Thoracic aorta (tissue), 2 donors: ENCODE measurements at regions not wholly inside any gene's neighbourhood (a gene's known extent, or its start where the extent isn't known, plus 50 kb on each side); places are given as distances from the start of the nearest gene placed in this dataset.

Experiments
- ATAC-seq: fragments of 150-250 bp; one replicate; pipeline ENCODE4 v1.8.0; 2017; ENCODE audit warnings: low read depth; ENCODE audit not compliant: insufficient number of reproducible peaks, low FRiP score
- DNase-seq: peaks from one replicate; pipeline ENCODE4 v3.0.0-alpha.2; 2020; ENCODE audit warnings: low spot score
- H3K27ac ChIP-seq, 2 donors: fragments of 200-600 bp; sonication (generic); 1 replicate in 1 of 2; 2 replicates in 1 of 2; pipeline ENCODE4 v1.5.1; 2016; ENCODE audit warnings: mild to moderate bottlenecking in 2 of 2, moderate library complexity in 2 of 2
- H3K27me3 ChIP-seq: fragments of 200-600 bp; sonication (generic); replicated peaks from 2 replicates; pipeline ENCODE4 v1.6.0; 2016; ENCODE audit warnings: mild to moderate bottlenecking; ENCODE audit not compliant: insufficient read depth
- H3K36me3 ChIP-seq: fragments of 200-600 bp; sonication (generic); one replicate; pipeline ENCODE4 v1.5.1; 2016
- H3K4me1 ChIP-seq, 2 donors: fragments of 200-600 bp; sonication (generic); 1 replicate in 1 of 2; 2 replicates in 1 of 2; pipeline versions ENCODE4 v1.5.1 to v1.6.0; 2016; ENCODE audit warnings: low read depth in 2 of 2, mild to moderate bottlenecking in 1 of 2; ENCODE audit not compliant: control insufficient read depth in 1 of 2
- H3K4me3 ChIP-seq: fragments of 200-600 bp; sonication (generic); 2 replicates; pipeline ENCODE4 v1.5.1; 2016; ENCODE audit warnings: mild to moderate bottlenecking
- H3K9me3 ChIP-seq: fragments of 200-600 bp; sonication (generic); 2 replicates; pipeline ENCODE4 v1.5.1; 2016
- CTCF ChIP-seq: fragments of 200-600 bp; sonication (generic); IDR thresholded peaks from one replicate; pipeline ENCODE4 v1.5.1; 2019; ENCODE audit warnings: antibody characterized with exemption

GRCh38 chr1:55813618-55814017, 598.5 kb upstream of the USP24 start:
- Histone ChIP-seq H3K4me3 (no peak overlapping the region), H3K27ac (no peak overlapping the region), H3K36me3 (no peaks in the 10 kb centered on the region), H3K9me3 (no peaks in the 10 kb centered on the region), H3K4me1 (peaks cover 6 to 24% of the 10 kb centered on the region in 2 donors), H3K27me3 (no peaks in the 10 kb centered on the region)
- no peak for TF ChIP-seq CTCF
- ATAC-seq (no peak), DNase-seq (no peak)

GRCh38 chr1:55812281-55812680, 597.1 kb upstream of the USP24 start:
- Histone ChIP-seq H3K9me3 (no peaks in the 10 kb centered on the region), H3K27ac (no peak overlapping the region), H3K27me3 (no peaks in the 10 kb centered on the region), H3K4me3 (no peak overlapping the region), H3K36me3 (no peaks in the 10 kb centered on the region), H3K4me1 (peaks cover 6 to 24% of the 10 kb centered on the region in 2 donors)
- TF ChIP-seq CTCF, result no peak
- DNase-seq, result no peak
- ATAC-seq, result no peak

- no peak overlapping the region for H3K27ac ChIP-seq
- no peak overlapping the region for H3K4me3 ChIP-seq
- no peak for DNase-seq
- TF ChIP-seq CTCF, result no peak
- no peaks in the 10 kb centered on the region for H3K36me3 ChIP-seq
- peaks cover 6 to 12% of the 10 kb centered on the region in 2 donors for H3K4me1 ChIP-seq
- H3K9me3 ChIP-seq, result no peaks in the 10 kb centered on the region
- no peaks in the 10 kb centered on the region for H3K27me3 ChIP-seq
- no peak for ATAC-seq
These were observed 593.1 kb upstream of the USP24 start for GRCh38 chr1:55808263-55808662.

- Histone ChIP-seq H3K4me1 (no peaks in the 10 kb centered on the region), H3K27ac (no peak overlapping the region), H3K9me3 (no peaks in the 10 kb centered on the region), H3K4me3 (no peak overlapping the region), H3K36me3 (no peaks in the 10 kb centered on the region), H3K27me3 (no peaks in the 10 kb centered on the region)
- no peak for TF ChIP-seq CTCF
- DNase-seq (no peak), ATAC-seq (no peak)
These were observed 588.3 kb upstream of the USP24 start for GRCh38 chr1:55803429-55803828.

GRCh38 chr1:55801481-55801880, 586.3 kb upstream of the USP24 start:
- DNase-seq (no peak), ATAC-seq (no peak)
- Histone ChIP-seq H3K9me3 (no peaks in the 10 kb centered on the region), H3K36me3 (no peaks in the 10 kb centered on the region), H3K27ac (no peak overlapping the region), H3K4me1 (no peaks in the 10 kb centered on the region), H3K27me3 (no peaks in the 10 kb centered on the region), H3K4me3 (no peak overlapping the region)
- TF ChIP-seq CTCF, result no peak
